ENCODE measurements at regions not wholly inside any gene's neighbourhood (a gene's known extent, or its start where the extent isn't known, plus 50 kb on each side); places are given as distances from the start of the nearest gene placed in this dataset.

DNA sequence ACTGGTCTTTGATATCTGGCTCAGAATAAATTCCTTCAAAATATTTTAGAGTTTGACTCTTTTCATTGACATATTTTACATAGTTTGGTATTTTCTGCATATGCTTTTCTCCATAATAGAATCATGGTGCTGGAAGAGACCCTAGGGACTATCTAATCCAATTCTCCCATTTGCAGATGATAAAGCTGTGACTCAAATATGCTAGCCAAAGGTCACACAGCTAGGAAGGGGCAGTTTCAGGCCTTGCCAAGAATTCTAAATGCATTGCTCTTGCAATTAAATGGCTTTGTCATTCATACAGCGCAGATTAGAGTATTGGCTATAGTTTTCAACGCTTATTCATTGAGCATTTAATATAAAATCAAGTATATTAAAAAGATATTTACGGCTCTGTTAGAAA is 374.1 kb upstream of the RASGEF1B start:
- Histone ChIP-seq H3K4me3 (ENCODE audit: control extremely low read depth in 1 of 5, extremely low read depth in 1 of 5, insufficient read depth in 1 of 5, low read depth in 2 of 5, low read length in 4 of 5) (no peak overlapping the region), H2AFZ (ENCODE audit: insufficient read depth, low read depth, low read length, poor library complexity, severe bottlenecking) (no peak overlapping the region), H3K9ac (ENCODE audit: low read length) (no peak overlapping the region), H3K36me3 (replicated peaks in 1 of 2; ENCODE audit: control extremely low read depth in 1 of 2, control insufficient read depth in 1 of 2, extremely low read depth in 1 of 2, insufficient read depth in 2 of 2, low read length in 1 of 2) (no peaks in the 10 kb centered on the region), H3K27me3 (replicated peaks in 1 of 4; ENCODE audit: control extremely low read depth in 1 of 4, control insufficient read depth in 3 of 4, insufficient read depth in 4 of 4, low read length in 3 of 4) (no peaks in the 10 kb centered on the region), H3K9me3 (ENCODE audit: control extremely low read depth in 1 of 3, control insufficient read depth in 2 of 3, insufficient read depth in 1 of 3, low read length in 2 of 3) (no peaks in the 10 kb centered on the region), H3K27ac (ENCODE audit: low read length in 2 of 2) (no peak overlapping the region), H3K79me2 (ENCODE audit: control insufficient read depth, insufficient read depth, low read length) (no peaks in the 10 kb centered on the region), H3K4me2 (replicated peaks; ENCODE audit: low read depth, low read length, poor library complexity, severe bottlenecking) (no peak overlapping the region), H3K4me1 (ENCODE audit: control insufficient read depth in 2 of 2, insufficient read depth in 2 of 2, low read length in 2 of 2) (no peaks in the 10 kb centered on the region), H4K20me1 (ENCODE audit: control insufficient read depth, insufficient read depth, low read length, poor library complexity, severe bottlenecking) (no peaks in the 10 kb centered on the region)
- no CpG with 5 or more reads among the region's 3 CpGs for WGBS (ENCODE audit: insufficient coverage)
- H3K27me3 Mint-ChIP-seq = peaks cover 2% of the 10 kb centered on the region
- peaks cover 2% of the 10 kb centered on the region for H3K4me1 Mint-ChIP-seq
- H3K27ac Mint-ChIP-seq = no peak overlapping the region
- no peaks in the 10 kb centered on the region for H3K9me3 Mint-ChIP-seq (ENCODE audit: insufficient read depth)
- no peak for ATAC-seq (ENCODE audit: low read depth)
- POLR2A ChIA-PET = interaction anchor here (0.5 to 1.7 kb wide), 2 partner anchors 374 to 448 kb away, joined by 7 read pairs; partner anchors contain the start of gene RASGEF1B
- no peak overlapping the region for H3K4me3 Mint-ChIP-seq
- intact Hi-C loops (cut with micrococcal nuclease) = no loop called here
- no peak for DNase-seq
- CTCF ChIA-PET = interaction anchor here (0.8 to 11.5 kb wide), 11 partner anchors 67 to 438 kb away, joined by 3 to 332 read pairs (median 9); partner anchors contain the start of gene RASGEF1B
- TF ChIP-seq CTCF (IDR thresholded peaks at IDR 0.05) (no peak), EZH2 (IDR thresholded peaks at IDR 0.05; ENCODE audit: borderline replicate concordance, insufficient read depth, low read depth, low read length, poor library complexity, severe bottlenecking) (no peak)

- Mint-ChIP-seq H3K9me3 (ENCODE audit: insufficient read depth) (no peaks in the 10 kb centered on the region), H3K4me3 (no peak overlapping the region), H3K27ac (no peak overlapping the region), H3K27me3 (no peaks in the 10 kb centered on the region), H3K4me1 (peaks cover 2% of the 10 kb centered on the region)
- ATAC-seq (ENCODE audit: low read depth) (no peak), DNase-seq (no peak)
- Histone ChIP-seq H3K4me1 (ENCODE audit: control insufficient read depth in 2 of 2, insufficient read depth in 2 of 2, low read length in 2 of 2) (no peaks in the 10 kb centered on the region), H3K4me2 (replicated peaks; ENCODE audit: low read depth, low read length, poor library complexity, severe bottlenecking) (no peak overlapping the region), H3K9me3 (ENCODE audit: control extremely low read depth in 1 of 3, control insufficient read depth in 2 of 3, insufficient read depth in 1 of 3, low read length in 2 of 3) (no peaks in the 10 kb centered on the region), H3K27ac (ENCODE audit: low read length in 2 of 2) (no peak overlapping the region), H3K27me3 (replicated peaks in 1 of 4; ENCODE audit: control extremely low read depth in 1 of 4, control insufficient read depth in 3 of 4, insufficient read depth in 4 of 4, low read length in 3 of 4) (no peaks in the 10 kb centered on the region), H3K9ac (ENCODE audit: low read length) (no peak overlapping the region), H4K20me1 (ENCODE audit: control insufficient read depth, insufficient read depth, low read length, poor library complexity, severe bottlenecking) (no peaks in the 10 kb centered on the region), H3K36me3 (replicated peaks in 1 of 2; ENCODE audit: control extremely low read depth in 1 of 2, control insufficient read depth in 1 of 2, extremely low read depth in 1 of 2, insufficient read depth in 2 of 2, low read length in 1 of 2) (no peaks in the 10 kb centered on the region), H3K79me2 (ENCODE audit: control insufficient read depth, insufficient read depth, low read length) (no peaks in the 10 kb centered on the region), H3K4me3 (ENCODE audit: control extremely low read depth in 1 of 5, extremely low read depth in 1 of 5, insufficient read depth in 1 of 5, low read depth in 2 of 5, low read length in 4 of 5) (no peak overlapping the region), H2AFZ (ENCODE audit: insufficient read depth, low read depth, low read length, poor library complexity, severe bottlenecking) (no peak overlapping the region)
- TF ChIP-seq EZH2 (IDR thresholded peaks at IDR 0.05; ENCODE audit: borderline replicate concordance, insufficient read depth, low read depth, low read length, poor library complexity, severe bottlenecking) = no peak
- TF ChIP-seq CTCF (IDR thresholded peaks at IDR 0.05) = no peak
- intact Hi-C loops (cut with micrococcal nuclease) = no loop called here
- WGBS (ENCODE audit: insufficient coverage) = 88% methylated on average over 2 of the region's 2 CpGs
- CTCF ChIA-PET = interaction anchor here (1.0 to 11.5 kb wide), 30 partner anchors 9 to 447 kb away, joined by 3 to 332 read pairs (median 5); partner anchors contain the start of gene RASGEF1B
- POLR2A ChIA-PET = interaction anchor here (1.7 kb wide), 1 partner anchor 373 kb away, joined by 7 read pairs; the partner anchor contains the start of gene RASGEF1B
These were observed 373.6 kb upstream of the RASGEF1B start for GRCh38 chr4:81845273-81845672.
